Suppressor macrophage treated with lipopolysaccharide for 4 hours (primary cell): ENCODE measurements at regions not wholly inside any gene's neighbourhood (a gene's known extent, or its start where the extent isn't known, plus 50 kb on each side); places are given as distances from the start of the nearest gene placed in this dataset.
"Not testable (repeated sequence)": the region's sequence is repeated elsewhere in the genome, so short reads cannot be mapped to it uniquely, and the experiment has no call there.

Experiments used
- DNase-seq: peaks from one replicate; pipeline ENCODE4 v3.0.0-alpha.2; 2020

GRCh38 chr15:75763635-75764600 lies 51.3 kb upstream of the CSPG4 start:
- not testable (repeated sequence) for DNase-seq

- DNase-seq = no peak
Measured at GRCh38 chr15:75763137-75763611, 50.5 kb upstream of the CSPG4 start.
